GM13977 (cell line): ENCODE measurements at regions not wholly inside any gene's neighbourhood (a gene's known extent, or its start where the extent isn't known, plus 50 kb on each side); places are given as distances from the start of the nearest gene placed in this dataset.

Experiments used
- DNase-seq: peaks from one replicate; pipeline ENCODE4 v3.0.0; 2012; ENCODE audit warnings: low spot score
- in situ Hi-C: fragments of 300-500 bp; cut with MboI; formaldehyde crosslinking; loops from one replicate; pipeline ENCODE4 v1.12.0; 2022; ENCODE audit warnings: low sequenced_read_pairs, low pct_unique_long_range_greater_than_20kb, mixed read lengths, inconsistent platforms; ENCODE audit not compliant: unreplicated experiment
- TF ChIP-seq, protein P1 (sequence below): IDR thresholded peaks from 2 replicates; pipeline ENCODE4 v1.5.1; 2012; ENCODE audit warnings: mild to moderate bottlenecking, control low read depth; ENCODE audit not compliant: insufficient read depth; ENCODE audit errors: extremely low read depth, missing control alignments

GRCh38 chr20:6954219-6954618 lies 186.7 kb downstream of the BMP2 start:
- no peak for DNase-seq
- in situ Hi-C loops: no loop called here
- TF ChIP-seq, protein P1, sequence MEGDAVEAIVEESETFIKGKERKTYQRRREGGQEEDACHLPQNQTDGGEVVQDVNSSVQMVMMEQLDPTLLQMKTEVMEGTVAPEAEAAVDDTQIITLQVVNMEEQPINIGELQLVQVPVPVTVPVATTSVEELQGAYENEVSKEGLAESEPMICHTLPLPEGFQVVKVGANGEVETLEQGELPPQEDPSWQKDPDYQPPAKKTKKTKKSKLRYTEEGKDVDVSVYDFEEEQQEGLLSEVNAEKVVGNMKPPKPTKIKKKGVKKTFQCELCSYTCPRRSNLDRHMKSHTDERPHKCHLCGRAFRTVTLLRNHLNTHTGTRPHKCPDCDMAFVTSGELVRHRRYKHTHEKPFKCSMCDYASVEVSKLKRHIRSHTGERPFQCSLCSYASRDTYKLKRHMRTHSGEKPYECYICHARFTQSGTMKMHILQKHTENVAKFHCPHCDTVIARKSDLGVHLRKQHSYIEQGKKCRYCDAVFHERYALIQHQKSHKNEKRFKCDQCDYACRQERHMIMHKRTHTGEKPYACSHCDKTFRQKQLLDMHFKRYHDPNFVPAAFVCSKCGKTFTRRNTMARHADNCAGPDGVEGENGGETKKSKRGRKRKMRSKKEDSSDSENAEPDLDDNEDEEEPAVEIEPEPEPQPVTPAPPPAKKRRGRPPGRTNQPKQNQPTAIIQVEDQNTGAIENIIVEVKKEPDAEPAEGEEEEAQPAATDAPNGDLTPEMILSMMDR: no peak

DNA sequence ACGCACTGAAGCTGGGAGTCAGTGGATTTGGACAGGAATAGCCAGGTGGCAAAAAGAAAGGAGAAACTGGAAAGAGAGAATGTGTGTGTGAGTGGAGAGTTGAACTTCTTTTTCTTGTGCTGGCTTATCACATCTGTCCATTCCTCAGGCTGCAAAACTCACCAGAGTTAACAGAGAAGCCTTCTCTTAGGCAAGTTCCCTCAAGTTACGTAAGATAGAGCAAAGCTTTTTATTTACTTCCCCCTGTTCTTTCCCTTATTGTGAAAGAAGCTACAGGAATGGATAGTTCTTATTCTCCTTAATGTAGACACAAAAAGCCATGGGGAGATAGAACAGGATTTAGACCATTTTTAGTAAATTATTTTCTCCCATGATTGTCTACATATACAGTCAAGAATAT lies 188.6 kb downstream of the BMP2 start:
- in situ Hi-C loops: no loop called here
- DNase-seq: no peak
- TF ChIP-seq, protein P1: no peak

GRCh38 chr20:6956574-6956973 lies 189.1 kb downstream of the BMP2 start:
- TF ChIP-seq, protein P1: no peak
- in situ Hi-C loops: no loop called here
- DNase-seq: no peak

GRCh38 chr20:6959900-6960312 lies 192.4 kb downstream of the BMP2 start:
- TF ChIP-seq, protein P1: no peak
- DNase-seq: no peak
- in situ Hi-C loops: no loop called here

DNA sequence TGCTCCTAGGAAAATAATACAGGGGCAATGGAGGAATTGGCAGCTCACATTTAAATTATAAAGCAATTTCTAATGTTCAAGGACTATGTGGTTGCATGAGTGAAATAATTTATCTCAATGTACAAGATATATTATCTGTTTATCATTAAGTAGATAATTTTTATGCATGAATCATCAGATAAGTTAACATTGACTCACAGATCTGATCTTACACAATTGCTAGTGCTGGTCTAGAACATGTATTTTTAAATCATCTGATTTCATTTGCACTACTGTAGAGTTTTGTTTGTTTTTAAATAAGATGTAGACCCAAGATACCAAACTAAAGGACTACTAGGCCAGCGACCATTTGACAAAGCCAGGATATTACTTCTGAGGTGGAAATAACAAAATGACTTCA lies 199.2 kb downstream of the BMP2 start:
- in situ Hi-C loops: no loop called here
- DNase-seq: no peak
- TF ChIP-seq, protein P1: no peak

- in situ Hi-C loops: no loop called here
- TF ChIP-seq, protein P1: no peak
- DNase-seq: no peak
Measured at GRCh38 chr20:6974838-6975237, 207.4 kb downstream of the BMP2 start.

GRCh38 chr20:6975311-6975710 lies 207.8 kb downstream of the BMP2 start:
- in situ Hi-C loops: no loop called here
- DNase-seq: no peak
- TF ChIP-seq, protein P1: no peak
